HEK293T (cell line): ENCODE measurements at regions not wholly inside any gene's neighbourhood (a gene's known extent, or its start where the extent isn't known, plus 50 kb on each side); places are given as distances from the start of the nearest gene placed in this dataset.

Experiments used
- NFRKB ChIP-seq: fragments of 450-650 bp; IDR thresholded peaks from 2 replicates; pipeline ENCODE4 v1.6.1; 2016; ENCODE audit warnings: mild to moderate bottlenecking, moderate library complexity
- SP1 ChIP-seq: fragments of 450-650 bp; IDR thresholded peaks from 2 replicates; pipeline ENCODE4 v1.6.1; 2017
- SUZ12 ChIP-seq: fragments of 450-650 bp; IDR thresholded peaks from 2 replicates; pipeline ENCODE4 v1.6.1; 2016; ENCODE audit warnings: mild to moderate bottlenecking
- TARDBP ChIP-seq: fragments of 450-650 bp; IDR thresholded peaks from 2 replicates; pipeline ENCODE4 v1.6.1; 2016

- TF ChIP-seq NFRKB (no peak), SP1 (no peak), SUZ12 (no peak), TARDBP (no peak)
Measured at GRCh38 chr1:239287296-239287695, 99.1 kb upstream of the CHRM3 start.
